Cerebellar nuclear complex (tissue), 1 donor: ENCODE measurements at regions not wholly inside any gene's neighbourhood (a gene's known extent, or its start where the extent isn't known, plus 50 kb on each side); places are given as distances from the start of the nearest gene placed in this dataset.

Experiments used
- DNase-seq, 2 experiments: peaks; one replicate each; lab custom pipeline; 2025; lab: John Stamatoyannopoulos, UW

DNA sequence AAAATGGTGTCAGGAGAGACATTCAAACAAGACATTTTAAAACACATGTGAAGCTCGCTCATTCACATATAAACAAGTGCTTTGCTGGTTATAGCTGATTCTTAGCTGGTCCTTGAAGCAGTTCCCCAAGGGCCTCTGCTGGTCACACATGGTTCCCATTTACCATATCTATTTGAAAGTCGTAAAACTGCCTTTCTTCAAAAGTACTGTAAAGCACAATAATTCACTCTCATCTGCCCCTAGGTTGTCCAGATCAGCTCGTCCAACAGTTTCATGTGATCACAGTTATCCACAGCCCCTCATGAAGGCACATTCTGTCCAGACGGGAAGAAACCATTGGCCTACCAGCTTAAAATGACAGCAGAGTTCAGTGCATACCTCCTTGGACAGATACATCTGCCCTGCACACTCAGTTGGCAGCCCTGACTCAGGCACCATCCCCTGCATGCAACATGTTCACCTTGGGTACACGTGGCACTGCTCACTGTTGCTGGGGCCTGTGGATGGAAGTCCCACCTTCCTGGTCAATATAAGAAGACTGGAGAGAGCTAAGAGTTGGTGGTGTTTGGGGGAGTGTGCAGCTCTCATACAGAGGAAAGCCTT lies 108.0 kb upstream of the HAAO start:
- DNase-seq = no peak

DNA sequence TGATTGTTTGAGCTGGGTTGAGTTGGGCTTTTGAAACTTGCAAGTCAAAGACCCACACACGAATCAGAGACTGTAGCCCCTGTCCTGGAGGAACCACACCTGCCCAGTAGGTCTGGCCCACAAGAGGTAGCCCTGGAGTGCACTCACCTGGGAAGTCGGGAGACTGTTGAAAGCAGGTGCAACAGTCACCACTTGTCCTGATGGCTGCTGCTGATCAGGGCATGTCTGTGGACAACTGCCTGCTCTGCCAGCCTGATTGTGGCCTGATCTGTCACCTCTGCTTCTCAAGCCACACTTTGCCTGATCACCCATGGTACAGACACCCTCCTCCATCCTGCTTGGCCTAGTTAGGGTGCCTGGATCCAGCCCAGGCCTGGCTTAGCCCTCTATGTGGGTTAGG lies 105.0 kb upstream of the HAAO start:
- no peak for DNase-seq

DNA sequence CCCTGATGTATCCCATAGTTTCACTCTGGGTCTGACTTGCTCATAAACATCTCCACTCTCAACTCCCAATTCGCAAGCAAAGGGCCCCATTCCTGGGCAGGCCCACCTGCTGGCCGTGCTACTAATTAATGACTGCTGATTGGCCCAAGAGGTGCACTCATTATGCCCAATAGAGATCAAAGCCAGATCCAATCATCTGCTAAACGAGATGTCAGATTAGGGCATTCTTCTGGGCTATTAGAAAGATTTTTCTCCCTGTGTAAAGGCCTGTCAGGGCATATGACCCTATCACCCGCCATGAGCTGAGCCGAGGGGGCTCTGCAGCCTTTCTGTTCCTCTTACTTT lies 103.4 kb upstream of the HAAO start:
- DNase-seq = no peak

DNA sequence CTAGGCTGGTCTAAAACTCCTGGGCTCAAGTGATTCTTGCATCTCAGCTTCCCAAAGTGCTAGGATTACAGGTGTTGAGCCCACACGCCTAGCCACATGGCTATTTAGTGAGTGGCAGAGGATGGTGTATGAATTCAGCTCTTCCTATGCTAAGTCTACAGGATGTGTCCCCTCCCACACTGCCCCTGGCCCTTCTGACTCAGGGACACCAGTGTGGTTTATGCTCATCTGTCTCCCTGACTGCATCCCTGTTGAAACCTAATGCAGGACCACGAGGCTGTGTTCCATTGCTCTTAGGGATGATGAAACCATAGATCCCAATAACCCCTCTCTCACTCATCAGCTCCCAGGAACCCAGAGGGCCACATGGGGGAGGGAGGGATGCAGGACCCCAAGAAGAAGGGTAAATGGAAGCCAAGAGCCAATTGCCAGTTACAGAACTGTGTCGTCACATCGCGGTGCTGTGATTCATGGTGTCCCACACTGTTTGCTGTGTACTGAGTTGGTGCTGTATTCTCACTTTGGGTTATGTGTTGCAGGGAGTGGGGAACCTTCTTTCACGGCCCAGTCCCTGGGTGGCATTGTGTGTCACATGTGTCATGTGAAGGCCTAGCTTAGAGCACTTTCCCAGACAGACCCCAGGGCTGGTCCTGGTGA lies 102.9 kb upstream of the HAAO start:
- DNase-seq = no peak

DNA sequence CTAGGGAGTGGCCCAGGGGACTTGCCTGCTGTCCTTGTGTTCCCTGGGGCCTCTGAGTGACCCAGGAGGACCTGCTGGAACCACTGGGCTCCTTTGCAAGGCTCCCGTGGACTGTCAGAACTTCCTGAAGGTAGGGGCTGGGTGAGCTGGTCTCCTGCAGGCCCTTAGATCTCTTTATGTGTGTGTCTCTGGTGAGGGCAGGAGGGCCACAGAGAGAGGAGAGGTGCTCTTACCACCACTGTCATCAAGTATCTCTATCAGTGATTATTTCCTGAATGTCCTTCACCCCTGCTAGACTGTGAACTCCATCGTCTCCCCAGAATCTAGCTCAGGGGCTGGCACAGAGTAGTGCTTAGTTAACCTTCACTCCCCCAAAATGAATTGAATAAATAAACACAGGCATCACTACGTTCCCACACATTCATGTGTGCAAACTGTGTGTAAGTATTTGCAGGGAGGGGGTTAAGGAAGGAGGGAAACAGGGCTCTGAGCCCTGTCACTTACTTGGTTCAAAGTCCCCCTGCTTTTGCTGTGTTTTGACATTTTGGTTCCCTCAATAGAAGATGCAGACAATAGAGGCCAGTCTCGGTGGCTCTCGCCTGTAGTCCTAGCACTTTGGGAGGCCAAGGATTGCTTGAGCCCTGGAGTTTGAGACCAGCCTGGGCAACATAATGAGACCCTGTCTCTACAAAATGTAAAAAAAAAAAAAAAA lies 100.8 kb upstream of the HAAO start:
- no peak for DNase-seq

DNA sequence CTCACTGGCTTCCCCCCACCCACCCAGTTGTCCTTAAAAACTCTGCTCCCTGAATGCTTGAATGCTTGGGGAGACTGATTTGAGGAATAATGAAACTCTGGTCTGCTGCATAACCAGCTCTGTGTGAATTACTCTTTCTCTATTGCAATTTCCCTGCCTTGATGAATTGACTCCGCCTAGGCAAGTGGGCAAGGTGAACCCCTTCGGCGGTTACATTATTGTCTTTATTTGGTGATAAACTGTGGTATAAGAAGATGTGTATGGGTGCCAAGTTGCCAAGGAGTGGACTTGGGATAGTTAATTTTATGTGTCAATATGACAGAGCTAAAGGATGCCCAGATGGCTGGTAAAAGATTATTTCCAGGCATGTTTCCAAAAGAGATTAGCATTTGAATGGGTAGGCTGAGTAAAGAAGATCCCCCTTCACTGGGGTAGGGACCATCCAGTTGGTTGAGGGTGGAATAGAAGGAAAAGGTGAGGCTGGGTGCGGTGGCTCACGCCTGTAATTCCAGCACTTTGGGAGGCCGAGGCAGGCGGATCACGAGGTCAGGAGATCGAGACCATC lies 98.5 kb upstream of the HAAO start:
- DNase-seq = no peak

DNA sequence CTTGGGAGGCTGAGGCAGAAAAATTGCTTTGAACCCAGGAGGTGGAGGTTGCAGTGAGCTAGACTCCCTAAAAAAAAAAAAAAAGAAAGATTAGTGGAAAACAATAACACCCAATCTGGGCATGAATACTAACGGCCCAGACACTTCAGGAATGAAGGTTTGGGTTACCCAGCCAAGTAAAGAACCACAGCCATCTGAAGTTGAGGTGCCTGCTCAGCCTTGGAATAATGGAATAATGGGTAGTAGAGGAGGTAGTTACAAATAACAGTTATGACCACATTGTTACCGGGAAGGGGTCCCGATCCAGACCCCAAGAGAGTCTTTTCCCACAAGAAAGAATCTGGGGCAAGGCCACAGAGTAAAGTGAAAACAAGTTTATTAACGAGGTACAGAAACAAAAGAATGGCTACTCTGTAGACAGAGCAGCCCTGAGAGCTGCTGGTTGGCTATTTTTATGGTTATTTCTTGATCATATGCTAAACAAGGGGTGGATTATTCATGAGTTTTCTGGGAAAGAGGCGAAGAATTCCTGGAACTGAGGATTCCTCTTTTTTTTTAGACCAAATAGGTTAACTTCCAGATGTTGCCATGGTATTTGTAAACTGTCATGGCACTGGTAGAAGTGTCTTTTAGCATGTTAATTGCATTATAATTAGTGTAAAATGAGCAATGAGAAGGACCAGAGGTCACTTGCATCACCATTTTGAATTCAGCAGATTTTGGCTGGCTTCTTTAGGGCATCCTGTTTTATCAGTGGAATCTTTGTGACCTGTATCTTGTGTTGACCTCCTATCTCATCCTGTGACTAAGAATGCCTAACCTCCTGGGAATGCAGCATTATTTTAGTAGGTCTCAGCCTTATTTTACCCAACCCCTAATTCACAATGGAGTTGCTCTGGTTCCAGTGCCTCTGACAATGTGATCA lies 96.2 kb upstream of the HAAO start:
- DNase-seq = no peak

DNA sequence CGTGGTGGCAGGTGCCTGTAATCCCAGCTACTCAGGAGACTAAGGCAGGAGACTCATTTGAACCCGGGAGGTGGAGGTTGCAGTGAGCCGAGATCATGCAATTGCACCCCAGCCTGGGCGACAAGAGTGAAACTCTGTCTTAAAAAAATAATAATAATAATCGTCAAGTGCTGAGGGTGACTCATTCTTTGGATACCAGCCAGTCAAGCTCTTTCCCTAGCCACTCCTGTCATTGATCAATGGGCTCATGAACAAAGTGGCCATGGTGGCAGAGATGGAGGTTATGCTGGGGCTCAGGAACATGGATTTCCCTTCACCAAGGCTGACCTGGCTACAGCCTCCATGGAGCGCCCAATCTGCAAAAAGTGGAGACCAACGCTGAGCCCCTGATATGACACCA lies 94.5 kb upstream of the HAAO start:
- DNase-seq = no peak

DNA sequence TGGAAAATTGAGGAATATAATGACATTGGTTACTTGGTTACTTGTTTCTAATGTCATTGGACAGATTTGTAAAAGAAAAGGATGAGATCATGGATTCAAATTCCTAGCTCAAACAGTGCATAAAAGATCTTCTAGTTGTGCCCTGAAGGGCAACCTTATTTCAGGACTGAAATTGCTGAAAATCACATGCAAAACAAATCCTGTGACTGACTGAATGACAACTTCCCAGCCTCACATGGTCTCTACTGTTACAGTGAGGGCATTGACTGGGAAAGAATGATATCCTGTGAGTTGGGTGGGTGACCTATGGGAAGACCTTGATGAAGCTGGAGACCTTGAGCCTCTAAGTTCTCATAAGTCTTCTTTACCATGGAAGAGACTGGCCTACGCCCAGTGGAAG lies 90.4 kb upstream of the HAAO start:
- DNase-seq = no peak

DNA sequence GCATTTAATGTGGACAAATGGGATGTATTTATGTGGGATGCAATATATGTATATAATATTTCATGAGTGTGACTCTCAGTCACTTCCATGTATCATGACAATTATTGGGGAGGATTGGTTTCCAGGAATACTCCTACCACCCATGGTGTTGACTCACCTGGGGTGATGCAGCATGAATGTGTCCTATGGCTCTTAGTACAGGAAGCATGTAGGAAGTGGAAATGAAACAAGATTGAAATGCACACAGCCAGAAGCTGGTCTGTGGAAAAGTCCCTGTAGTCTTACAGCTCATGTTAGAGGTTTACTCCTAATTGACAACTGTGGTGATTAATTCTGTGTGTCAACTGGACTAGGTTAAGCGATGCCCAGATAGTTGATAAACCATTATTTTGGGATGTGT lies 89.3 kb upstream of the HAAO start:
- no peak for DNase-seq

DNA sequence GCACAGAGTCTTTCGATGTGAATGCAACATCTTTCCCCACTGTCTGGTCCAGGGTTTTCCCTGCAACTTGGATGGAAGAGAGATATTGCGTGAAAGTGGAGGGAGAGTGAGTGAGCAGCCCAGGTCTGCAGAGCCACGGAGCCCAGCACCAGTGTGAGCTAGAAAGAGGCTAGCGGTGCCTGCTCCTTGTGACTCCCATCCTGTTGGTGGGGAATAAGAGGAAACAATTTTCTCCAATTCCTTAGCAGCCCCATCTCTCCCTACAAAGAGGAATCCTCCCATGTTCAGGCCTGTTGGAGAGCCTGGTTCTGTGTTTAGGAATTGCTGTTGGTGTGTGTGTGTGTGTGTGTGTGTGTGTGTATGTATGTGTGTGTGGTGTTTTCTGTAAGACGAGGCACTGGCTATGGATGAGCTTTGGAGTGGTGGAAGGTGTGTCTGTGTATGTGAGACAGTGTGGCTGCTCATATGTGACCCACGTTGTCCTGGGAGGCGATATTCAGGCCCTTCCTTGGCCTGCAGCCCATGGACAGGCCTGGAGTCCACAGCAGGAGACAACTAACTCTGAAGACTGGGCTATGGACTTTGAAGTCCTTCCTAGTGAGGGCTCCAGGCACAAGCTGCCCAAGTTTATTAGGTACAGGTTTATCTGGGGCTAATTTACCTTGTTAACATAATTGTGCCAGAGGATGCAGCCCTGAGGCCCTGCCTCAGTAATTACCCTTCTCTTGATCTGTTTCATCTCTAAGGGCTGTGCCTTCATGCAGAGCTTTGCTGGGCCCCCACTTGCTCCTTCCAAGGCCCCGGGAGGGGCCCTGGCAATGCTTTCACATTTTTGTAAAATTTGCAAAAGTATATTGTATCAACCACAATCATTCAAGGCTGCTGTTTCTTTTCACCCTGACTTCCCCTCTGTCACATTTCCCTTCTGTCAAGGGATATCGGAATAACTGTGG lies 88.6 kb upstream of the HAAO start:
- no peak for DNase-seq

DNA sequence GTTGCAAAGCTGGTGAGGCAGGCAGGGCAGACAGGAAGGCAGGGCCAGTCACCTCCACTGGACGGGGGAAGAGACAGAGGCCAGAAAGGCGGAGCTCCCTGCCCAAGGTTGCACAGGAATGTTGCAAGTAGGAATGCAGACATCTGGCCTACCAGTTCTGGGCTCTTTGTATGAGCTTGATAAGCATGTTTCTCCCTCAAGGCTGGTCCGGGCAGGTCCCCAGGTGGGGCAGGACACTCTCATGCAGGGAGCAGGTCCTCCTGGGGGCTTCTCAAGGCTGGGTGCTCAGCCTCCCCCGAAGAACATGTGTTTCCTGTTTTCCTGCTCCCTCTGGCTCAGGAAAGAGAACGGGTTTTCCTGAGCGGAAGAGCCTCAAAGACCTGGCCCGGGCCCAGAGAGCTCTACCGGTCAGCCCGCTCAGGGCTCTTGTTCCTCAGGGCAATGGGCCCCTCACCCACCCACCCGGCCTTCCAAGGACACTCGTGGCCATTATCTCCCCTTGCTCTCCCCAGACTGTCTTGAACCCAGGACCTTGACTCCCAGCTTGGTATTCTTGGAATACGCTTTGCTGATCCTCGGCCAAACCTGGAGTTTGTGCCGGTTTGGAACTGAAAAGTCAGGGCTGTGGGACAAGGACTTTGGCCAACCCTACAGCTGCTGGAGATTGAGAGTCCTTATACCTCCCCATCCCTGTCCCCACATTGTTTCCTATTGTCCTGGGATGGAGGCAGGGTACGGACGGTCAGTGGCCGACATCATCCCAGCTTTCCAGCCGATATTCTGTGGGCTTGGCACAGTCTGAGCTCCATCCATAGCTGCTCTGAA lies 87.7 kb upstream of the HAAO start:
- no peak for DNase-seq

DNA sequence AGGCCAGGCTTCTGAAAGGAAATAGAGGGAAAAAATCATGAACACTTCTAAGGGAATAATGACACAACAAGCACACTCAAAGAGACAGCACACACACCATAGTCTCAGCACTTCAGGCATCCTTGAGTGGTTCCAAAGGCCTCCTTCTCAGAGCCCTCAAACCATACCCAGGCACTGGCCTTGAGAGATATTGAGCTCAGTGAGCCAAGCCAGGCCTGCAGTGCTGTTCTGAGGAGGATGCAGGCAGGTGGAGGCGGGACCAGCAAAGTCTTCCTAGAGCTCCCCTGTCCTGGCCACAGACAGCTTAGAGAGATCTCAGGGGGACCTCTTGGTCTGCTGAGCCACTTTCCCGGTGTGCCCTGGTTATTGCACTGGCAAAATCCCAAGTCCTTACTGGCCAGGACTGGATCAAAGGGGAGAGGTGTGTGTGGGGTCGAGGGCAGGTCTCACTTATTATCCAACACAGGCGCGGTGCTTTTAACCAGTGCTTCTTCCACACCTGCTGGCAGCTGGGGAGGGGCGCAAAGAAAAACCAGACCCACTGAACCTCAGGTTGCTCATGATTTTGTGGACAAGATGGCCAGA lies 86.8 kb upstream of the HAAO start:
- DNase-seq = no peak

DNA sequence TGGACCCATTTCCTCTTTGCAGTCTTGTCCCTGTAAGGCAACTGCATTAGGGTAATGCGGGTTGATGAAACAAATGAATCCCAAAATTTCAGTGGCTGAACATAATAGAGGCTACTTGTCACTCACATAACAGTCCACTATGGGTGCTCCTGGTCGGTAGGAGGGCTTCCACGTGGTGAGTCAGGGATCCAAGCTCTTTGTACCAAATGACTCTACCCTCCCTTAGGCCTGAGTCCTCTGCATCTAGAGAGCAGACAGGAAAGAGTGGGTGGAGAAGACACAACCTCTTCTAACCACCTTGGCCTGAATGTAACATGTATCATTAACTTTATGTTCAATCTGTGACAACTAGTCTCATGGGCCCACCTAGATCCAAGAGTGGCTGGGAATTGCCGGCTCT lies 86.2 kb upstream of the HAAO start:
- no peak for DNase-seq

DNA sequence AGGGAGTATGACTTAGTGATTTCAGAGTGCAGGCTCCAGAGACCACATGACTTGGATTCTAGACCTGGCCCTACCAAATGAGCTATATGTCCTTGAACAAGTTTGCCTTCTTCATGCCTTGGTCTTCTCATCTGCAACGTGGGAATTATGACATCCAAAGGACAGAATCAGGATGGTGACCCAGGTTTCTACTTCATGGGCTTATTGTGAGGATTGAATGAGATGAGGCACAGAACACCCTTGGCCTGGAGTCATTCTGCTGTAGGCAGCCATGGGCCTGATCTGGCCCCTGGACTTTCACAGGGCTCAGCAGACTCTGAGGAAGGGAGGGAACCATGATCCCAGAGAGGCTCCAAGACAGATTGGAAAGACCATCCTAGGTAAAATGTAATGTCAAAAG lies 85.6 kb upstream of the HAAO start:
- no peak for DNase-seq

DNA sequence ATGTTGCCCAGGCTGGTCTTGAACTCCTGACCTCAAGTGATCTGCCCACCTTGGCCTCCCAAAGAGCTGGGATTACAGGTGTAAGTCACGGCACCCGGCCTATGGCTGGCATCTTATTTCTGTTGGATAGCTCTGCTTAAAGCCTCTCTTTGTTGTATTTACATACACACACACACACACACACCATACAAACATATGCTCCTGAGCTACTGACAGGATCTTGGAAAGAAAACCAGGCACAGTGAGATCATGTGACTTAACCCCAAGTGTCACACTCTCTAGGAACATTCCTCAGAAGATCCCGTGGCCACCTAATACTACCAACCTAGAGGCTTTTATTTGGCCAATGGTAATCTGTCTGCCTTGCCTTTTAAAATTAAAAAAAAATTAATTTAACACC lies 85.1 kb upstream of the HAAO start:
- DNase-seq = no peak

DNA sequence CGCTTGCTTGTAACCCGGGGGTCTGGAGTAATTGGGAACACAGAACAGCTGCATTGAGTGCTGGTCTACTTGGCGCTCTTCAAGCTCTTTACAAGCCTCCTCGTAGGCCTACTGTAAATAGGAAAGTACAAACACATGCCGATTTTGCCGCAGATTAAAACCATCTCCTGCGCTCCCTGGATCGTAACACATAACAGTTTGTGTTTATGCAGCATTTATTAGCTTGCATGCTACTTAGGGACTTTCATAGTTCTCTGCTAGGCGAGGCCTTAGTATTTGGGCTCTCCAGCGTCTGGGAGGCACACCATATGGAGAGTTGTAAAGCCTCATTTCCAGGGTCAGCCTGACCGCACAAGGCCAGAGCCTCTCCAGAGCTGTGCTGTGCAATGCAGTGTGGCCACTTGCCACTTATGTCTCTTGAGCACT lies 84.0 kb upstream of the HAAO start:
- no peak for DNase-seq

DNA sequence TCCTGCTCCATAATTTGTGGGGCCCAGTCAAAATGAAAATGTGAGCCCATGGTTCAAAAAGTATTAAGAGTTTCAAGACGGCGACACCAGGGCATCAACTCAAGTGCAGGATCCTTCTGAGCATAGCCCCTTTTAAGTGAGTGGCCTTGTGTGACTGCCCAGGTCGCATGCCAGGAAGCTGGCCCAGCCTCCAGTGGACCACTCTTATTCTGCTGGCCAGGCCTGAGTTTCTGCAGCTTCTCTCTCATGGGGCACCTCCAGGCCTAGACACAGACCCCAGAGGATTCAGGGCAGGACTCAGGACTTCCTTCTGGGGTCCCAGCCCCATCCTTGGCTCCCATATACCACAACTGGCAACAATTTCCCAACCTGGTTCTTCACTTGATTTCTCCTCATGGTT lies 83.5 kb upstream of the HAAO start:
- DNase-seq = no peak

DNA sequence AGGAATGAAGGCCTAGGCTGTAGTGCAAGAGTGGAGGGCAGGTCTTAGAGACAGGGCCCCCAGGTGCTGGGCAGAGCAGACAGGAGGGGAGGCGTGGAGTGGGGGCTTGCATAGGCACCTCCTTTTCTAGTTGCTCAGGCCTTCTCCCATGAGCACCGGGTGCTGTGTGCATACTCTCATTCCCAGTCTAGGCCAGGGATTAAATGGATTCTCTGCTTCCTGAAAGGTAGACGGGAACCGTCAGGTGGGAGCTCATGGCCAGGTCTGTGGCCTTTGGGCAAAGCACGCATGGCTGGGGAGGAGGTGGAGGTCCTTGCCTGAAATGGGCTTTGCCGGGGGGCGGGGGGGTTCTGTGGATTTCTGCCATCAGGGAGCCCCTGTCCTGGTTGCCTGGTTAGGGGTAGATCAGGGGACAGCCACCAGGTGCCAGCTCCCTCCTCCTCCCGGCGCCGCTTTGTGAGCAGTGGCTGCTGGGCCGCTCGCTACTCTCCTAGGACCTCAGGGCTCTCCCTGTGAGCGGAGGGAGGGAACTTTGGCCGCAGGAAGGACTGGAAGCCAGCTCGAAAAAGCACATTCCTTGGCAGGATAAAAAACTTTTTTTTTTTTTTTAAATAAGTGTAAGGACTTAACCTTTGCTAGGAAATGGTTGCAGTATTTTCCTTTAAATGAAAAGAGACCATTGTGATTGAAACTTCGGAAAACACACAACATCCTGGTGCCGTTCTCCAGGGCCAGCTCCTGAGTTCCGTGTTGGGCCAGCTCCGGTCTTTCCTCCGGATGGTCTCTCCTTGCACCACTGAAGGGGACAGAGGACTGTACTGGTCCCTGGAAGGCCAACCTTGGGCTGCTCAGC lies 82.8 kb upstream of the HAAO start:
- no peak for DNase-seq
